GM19240 (cell line): ENCODE measurements at regions not wholly inside any gene's neighbourhood (a gene's known extent, or its start where the extent isn't known, plus 50 kb on each side); places are given as distances from the start of the nearest gene placed in this dataset.

Experiments
- DNase-seq: peaks from one replicate; pipeline ENCODE4 v3.0.0; 2011; ENCODE audit warnings: low spot score; ENCODE audit not compliant: insufficient read length

DNA sequence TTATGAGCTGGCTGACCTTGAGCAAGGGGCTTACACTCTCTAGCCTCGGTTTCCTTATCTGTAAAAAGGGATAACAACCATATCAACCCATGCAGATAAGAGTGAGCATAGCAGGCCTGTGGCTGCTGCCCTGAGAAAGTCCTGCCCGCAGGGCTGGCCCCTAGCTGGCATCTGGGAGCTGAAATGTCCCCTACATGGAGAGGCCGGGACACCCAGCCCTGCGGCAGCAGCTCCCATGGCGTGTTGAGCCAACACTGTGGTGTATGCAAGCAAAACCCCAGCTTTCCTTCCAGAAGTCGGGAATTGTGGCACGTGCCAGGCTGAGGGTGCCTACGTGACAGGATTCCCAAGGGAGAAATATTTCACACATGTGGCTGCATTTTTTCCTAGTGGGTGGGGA lies 358.9 kb downstream of the CTTN start:
- DNase-seq: no peak

- no peak for DNase-seq
These were observed 359.9 kb downstream of the CTTN start for GRCh38 chr11:70758206-70758605.

DNA sequence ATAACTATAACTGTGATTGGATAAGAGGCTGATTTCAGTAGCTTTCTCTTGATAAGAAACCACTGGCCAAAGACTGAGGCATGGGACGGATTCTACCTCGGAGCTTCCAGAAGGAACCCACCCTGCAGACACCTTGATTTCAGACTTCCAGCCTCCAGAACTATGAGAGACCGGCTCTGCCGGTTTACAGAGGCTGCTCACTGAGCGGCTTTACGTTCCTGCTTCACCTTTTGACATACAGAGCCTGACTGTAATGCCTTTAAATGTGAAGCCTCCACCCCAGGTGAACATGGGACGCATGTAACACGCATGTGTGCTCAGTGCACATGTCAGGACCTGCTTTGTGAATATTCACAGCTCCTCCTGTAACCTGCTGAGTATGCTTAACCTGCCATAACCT lies 361.5 kb downstream of the CTTN start:
- DNase-seq: no peak

GRCh38 chr11:70760416-70761020 lies 362.2 kb downstream of the CTTN start:
- DNase-seq: no peak

DNA sequence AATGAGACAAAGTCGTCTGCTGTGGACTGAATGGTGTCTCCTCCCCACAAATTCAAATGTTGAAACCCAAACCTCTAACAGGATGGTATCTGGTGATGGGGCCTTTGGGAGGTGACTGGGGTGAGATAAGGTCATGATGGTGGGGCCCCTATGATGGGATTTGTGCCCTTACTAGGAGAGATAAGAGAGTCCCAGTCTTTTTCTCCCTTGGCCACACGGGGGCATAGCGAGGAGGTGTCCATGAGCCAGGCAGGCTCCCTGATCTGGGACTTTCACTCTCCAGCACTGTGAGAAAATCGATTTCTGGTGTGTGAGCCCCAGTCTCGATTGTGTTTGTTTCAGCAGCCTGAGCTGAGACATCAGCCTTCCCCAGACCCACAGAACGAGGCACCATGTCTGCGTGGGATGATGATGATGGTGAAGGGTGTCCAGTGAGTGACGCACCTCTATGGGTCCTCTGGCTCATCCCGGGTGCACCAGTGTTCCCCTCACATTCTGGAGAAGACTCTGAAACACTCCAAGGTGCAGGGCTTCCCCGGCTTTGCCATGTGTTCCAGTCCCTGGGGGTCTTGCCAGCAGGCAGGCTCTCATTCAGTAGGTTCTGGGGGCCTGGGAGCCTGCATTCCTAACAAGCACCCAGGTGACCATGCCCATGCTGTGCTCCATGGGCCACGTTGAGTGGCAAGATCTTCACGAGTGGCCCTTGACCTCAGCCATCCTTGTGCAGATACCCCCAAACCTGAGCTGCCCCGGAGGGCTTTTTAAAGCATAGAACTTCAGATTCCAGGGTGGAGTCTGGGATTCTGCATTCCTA lies 363.0 kb downstream of the CTTN start:
- DNase-seq: no peak

DNA sequence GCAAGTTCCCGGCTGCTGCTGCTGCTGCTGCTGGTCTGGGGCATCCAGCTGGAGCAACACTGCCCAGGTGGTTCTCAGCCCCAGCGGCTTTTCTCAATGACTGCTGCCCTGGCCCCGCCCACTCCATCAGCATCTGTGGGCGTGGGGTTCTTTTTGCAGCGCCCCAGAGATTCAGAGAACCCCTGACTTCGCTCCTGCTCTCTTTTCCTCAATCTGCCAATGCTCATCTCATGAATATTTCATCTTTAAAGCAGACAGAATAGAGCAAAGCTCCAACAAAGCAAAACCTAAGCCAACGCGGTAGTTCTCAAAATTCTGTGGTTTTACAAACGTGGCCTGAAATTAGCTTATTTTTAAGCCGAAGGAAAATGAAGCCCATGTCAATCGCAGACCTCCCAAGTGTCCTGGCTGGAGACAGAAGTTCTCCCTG lies 363.6 kb downstream of the CTTN start:
- DNase-seq: no peak

DNA sequence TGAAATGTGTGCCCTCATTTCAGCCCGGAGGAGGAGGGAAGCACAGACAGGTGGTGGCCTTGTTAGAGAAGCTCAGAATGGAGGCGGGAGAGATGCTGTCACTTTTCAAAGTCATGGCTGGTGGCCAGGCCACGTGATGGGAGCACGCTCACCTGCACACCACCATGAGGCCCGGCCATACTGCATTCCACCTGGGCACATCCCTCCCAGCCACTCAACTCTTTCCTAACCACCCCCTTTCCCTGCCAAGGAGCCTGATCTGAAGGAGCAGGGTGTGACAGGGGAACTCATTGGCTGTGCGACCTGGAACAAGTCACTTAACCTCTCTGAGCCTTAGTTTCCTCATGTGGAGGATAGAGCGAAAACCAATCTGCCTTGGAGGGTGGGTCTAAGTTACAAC lies 364.5 kb downstream of the CTTN start:
- no peak for DNase-seq

DNA sequence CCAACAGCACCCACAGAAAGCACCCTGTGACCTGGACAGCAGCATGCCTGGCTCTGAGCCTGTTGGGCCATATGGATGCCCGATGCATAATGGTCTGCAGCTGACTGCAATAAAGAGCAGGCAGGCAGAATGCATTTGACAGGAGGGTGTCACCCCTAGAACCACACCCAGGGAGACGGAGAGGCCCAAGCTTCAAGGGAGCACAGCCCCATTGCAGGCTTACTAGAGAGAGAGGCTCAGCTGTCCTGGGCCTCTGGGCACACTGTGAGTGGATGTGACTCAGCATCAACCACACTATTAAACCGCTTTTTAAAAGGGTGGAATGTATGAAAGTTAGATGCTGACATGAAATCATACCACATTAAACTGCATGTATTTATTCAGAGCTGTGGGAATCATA lies 365.3 kb downstream of the CTTN start:
- no peak for DNase-seq

DNA sequence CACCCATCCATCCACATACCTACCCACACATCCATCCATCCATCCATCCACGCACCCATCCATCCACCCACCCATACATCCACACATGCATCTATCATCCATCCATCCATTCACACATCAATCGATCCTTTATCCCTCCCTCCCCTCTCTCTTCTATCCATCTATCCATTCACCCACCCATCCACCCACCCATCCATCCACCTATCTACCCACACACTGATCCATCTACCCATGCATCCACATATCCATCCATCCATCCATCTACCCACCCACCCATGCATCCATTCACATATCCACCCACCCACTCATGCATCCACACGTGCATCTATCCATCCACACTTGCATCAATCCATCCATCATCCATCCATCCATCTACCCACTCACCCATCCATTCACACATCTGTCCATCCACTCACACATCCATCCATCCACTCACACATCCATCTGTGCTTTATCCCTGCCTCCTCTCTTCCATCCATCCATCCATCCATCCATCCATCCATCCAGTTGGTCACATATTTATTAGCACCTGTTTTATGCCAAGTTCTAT lies 366.1 kb downstream of the CTTN start:
- no peak for DNase-seq

DNA sequence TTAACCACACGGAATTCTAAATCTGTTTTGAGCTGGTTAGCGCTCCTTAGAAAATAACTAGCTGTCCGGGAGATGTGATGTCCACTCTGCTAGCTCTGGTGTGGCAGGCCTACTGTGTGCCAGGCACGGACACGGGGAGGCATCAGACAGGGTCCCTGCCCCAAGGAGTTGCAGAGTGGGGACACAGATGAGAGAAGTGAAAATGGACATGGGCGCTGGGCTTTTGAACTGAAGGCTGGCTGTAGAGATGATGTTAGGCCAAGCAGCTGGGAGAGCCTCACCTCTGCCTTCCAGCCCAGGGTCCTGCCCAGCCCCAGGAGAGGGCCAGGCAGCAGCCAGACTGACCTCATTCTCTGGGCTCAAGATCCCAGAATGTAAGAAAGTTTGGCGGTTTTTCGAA lies 368.6 kb downstream of the CTTN start:
- DNase-seq: no peak

DNA sequence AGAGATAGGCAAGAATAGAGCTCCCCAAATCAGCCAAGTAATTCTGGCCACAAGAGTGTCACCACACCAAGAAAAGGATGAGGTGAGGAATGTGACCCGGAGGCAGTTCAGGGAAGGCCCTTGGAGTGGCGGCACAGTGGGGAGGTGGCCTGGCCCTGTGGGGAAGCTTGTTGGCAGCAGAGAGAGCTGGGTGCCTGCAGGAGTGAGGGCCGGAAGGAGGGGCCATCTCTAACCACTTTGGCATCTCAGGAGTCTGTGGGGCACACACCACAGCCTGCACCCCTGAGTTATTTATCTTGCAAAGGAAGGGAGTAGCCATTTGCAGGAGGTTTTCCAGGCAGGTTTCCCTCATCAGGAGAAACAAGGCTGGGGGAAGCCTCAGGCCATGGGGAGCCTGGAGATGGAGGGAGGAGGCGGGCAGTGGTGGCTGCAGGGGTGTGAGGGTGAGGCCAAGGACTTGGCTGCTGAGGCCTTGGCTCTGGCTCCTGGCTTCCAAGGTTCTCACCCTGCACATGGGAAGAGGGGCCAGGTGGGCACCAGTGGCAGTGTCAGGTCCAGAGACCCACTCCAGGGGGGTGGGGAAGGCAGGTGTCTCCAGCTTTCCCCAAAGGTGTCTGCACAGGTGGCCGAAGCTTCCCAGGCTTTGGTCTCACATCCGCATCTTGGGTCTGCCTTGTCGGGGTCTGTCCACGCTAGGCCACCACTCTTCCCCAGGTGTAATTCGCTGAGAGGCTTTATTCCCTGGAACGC lies 370.2 kb downstream of the CTTN start:
- no peak for DNase-seq

DNA sequence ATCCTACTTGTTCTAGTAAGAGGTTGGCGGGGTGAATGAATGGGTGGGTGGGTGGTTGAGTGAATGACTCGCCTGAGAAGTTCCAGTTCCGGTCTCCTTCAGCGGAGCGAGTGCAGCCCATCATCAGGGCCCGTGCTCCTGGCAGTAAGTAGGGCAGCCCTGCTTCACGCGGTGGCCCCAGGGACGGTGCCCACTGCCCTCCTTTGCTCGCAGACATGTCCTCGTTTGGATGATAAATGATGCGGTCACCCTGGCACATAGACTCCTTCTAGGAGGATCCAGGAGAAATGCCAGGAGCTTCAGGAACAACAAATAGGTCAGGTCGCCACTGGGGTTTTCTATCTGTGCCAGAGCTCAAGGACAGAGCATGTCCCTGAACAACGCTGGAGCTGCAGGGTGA lies 370.8 kb downstream of the CTTN start:
- DNase-seq: no peak

DNA sequence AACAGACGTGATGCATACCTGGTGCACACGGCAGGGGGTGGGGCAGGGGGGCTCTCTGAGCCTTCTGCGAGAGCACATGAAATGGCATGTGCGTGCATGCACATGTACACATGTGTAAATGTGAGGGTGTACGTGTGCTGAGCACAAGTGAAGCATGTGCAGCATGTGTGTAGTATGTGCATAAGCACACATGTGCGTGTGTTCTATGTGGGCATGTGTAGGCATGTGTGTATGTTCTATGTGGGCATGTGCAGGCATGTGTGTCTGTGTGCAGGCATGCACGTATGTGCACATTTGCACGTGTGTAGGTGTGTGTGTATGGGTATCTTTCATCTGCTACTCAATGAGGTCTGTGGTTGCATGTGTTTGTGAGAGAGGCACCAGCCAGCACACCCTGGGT lies 371.2 kb downstream of the CTTN start:
- DNase-seq: no peak

- DNase-seq: no peak
These were observed 373.0 kb downstream of the CTTN start for GRCh38 chr11:70771099-70771885.

- DNase-seq: no peak
These were observed 374.6 kb downstream of the CTTN start for GRCh38 chr11:70772950-70773349.

GRCh38 chr11:70775386-70776075 lies 377.2 kb downstream of the CTTN start:
- no peak for DNase-seq

DNA sequence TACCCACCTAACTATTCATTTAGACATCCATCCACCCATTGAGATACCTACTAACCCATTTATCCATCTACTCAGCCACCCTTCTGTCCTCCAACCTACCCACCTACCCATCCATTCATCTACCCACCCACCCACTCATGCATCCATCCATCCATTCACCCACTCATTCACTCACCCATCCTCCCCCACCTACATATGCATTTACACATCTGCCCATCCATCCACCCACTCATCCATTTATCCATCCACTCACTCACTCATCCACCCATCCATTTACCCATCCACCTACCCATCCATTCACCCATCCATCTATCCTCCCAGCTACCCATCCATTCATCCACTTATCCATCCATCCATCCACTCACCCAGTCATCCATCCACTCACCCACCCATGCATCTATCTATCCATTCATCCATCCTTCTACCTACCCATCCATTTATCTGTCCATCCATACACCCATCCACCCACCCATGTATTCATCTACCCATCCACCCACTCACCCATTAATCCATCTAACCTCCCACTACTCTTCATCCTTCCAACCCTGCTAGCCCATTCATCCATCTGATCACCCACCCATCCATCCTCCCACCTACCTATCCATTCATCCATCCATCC lies 378.7 kb downstream of the CTTN start:
- no peak for DNase-seq

DNA sequence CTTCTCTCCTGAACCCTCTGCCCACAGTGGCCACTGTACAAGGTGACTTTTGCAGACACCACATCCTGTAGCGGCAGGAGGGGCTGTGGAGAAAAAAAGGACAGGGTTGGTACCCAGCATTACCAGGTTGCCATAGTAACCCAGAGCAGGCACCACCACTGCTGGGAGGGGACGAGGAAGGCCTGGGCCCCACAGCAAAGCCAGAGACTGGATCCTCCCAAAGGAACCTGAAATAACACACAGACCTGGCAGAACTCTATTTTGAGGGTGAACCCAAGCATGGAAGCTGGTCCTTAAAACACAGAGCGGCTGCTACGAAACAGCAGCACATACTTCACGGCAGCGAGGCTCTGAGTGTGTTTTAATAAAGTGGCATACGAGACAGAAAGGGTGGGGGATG lies 380.6 kb downstream of the CTTN start:
- DNase-seq: no peak

DNA sequence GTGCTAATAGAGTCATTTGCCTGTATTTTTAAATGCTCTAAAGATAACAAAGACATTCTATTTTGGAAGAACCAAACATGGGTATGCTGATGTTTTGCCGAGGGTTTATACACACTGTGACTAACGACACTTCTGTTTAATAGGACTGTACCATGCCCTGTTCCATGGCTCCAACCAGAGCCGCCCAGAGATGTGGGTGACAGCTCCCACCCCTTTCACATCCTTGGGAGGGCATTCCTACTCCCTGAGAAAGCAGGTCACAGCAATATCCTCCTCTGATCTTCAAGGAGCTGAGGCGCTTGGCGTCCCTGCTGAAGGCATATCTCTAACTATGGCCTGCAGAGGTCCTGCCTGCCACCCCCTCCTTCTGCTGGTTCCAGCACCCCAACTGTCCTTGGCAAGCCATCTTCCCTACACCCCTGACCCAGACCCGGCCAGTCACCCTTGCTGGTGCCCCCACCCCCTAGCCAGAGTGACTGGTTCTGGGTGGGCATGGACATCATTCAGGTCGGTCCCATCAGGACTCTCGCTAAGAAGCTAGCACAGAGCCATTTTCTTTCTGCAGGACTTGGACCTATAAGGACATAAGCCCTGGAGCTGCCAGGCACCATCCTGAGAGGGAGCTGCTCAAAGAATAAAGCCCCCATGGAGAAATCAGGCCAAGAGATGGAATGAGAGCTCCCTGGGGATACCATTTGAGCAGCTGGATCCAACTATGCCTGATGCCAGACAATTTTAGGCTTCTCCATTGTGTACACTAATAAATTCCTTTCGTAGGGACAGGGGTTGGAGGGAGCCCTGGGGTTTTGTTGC lies 381.3 kb downstream of the CTTN start:
- DNase-seq: no peak

DNA sequence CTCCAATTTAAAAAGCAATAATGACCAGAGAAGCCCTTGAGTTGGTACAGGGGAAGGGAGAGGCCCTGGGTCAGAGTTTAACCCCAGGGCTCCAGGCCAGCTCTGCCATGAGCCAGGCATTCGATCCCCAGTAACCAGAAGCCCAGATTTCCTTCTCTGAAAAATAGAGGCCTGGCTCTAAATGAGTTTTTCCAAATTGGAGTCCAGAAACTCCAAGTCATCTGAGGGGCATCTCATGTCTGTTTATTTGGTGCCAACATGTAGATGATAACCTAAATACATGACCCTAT lies 381.9 kb downstream of the CTTN start:
- DNase-seq: no peak
